HepG2 (cell line): ENCODE measurements at regions not wholly inside any gene's neighbourhood (a gene's known extent, or its start where the extent isn't known, plus 50 kb on each side); places are given as distances from the start of the nearest gene placed in this dataset.

Source experiments
- ATAC-seq: fragments of 200-7000 bp; cut with Tn5 transposase; 3 replicates; pipeline ENCODE4 v1.9.1; 2020; ENCODE audit warnings: mild to moderate bottlenecking, moderate library complexity
- BruUV-seq: library from RNA; stranded (reverse); fragments of 400-500 nt; replicated peaks from 2 replicates; lab custom pipeline; 2021; lab: Mats Ljungman, UMichigan
- CTCF ChIA-PET: fragments of 300-600 bp; formaldehyde crosslinking; extraction: SDS; loops from one replicate; lab custom pipeline; 2021; ENCODE audit warnings: low total read pairs, inconsistent platforms, low intra/inter-chr PET ratio; lab: Yijun Ruan, JAX
- POLR2A ChIA-PET: fragments of 350-600 bp; sonication (Branson Sonifier 250); formaldehyde crosslinking; loops from one replicate; lab custom pipeline; 2020; ENCODE audit warnings: antibody characterized with exemption, inconsistent platforms; lab: Yijun Ruan, JAX
- DNase-seq: peaks from one replicate; pipeline ENCODE4 v3.0.0-alpha.2; 2015; ENCODE audit warnings: low spot score
- FAIRE-seq: peaks from 3 replicates; lab custom pipeline; 2011; peaks lifted over from hg19 to GRCh38; lab: Jason Lieb, UNC
- H2AFZ ChIP-seq: one replicate; pipeline ENCODE4 v1.6.1; 2011; ENCODE audit warnings: low read length, inconsistent platforms
- H3K27ac ChIP-seq: fragments of 300-600 bp; 3 replicates; pipeline ENCODE4 v1.8.0; 2011; ENCODE audit warnings: mixed run types, mild to moderate bottlenecking, mixed read lengths, low read length, inconsistent platforms; ENCODE audit not compliant: insufficient read depth; ENCODE audit errors: extremely low read length
- H3K27me3 ChIP-seq, 2 experiments: fragments of 200-600 bp in 1 of 2; 2 replicates in 1 of 2; 3 replicates in 1 of 2; pipeline versions ENCODE4 v1.6.0 to v1.8.0; 2011; ENCODE audit warnings: low read length in 2 of 2, mild to moderate bottlenecking in 2 of 2, moderate library complexity in 2 of 2, inconsistent platforms in 1 of 2; ENCODE audit not compliant: insufficient read depth in 2 of 2, control insufficient read depth in 1 of 2
- H3K36me3 ChIP-seq, 2 experiments: fragments of 200-600 bp in 1 of 2; replicated peaks in 1 of 2; 2 replicates in 1 of 2; 3 replicates in 1 of 2; pipeline versions ENCODE4 v1.5.1 to v1.8.0; 2011; ENCODE audit warnings: low read length in 2 of 2, inconsistent platforms in 1 of 2; ENCODE audit not compliant: insufficient read depth in 2 of 2, control insufficient read depth in 1 of 2
- H3K4me1 ChIP-seq: 2 replicates; pipeline ENCODE4 v1.5.1; 2012; ENCODE audit warnings: low read length, inconsistent platforms; ENCODE audit not compliant: insufficient read depth
- H3K4me2 ChIP-seq: 2 replicates; pipeline ENCODE4 v1.6.0; 2011; ENCODE audit warnings: low read depth, low read length, inconsistent platforms
- H3K4me3 ChIP-seq, 3 experiments: fragments of 200-600 bp in 1 of 3; sonication (generic), shearing (Covaris generic) in 1 of 3; replicated peaks in 1 of 3; 2 replicates each; pipeline ENCODE4 v1.5.1; 2011 to 2016; ENCODE audit warnings: low read length in 3 of 3, inconsistent platforms in 2 of 3, low read depth in 2 of 3, mild to moderate bottlenecking in 2 of 3, control low read depth in 1 of 3, mixed read lengths in 1 of 3; ENCODE audit not compliant: insufficient read depth in 1 of 3
- H3K79me2 ChIP-seq: one replicate; pipeline ENCODE4 v1.6.1; 2011; ENCODE audit warnings: low read length, inconsistent platforms; ENCODE audit not compliant: insufficient read depth
- H3K9ac ChIP-seq: 2 replicates; pipeline ENCODE4 v1.6.0; 2011; ENCODE audit warnings: mild to moderate bottlenecking, low read depth, low read length, inconsistent platforms; ENCODE audit not compliant: insufficient read depth
- H3K9me3 ChIP-seq: 2 replicates; pipeline ENCODE4 v1.5.1; 2012; ENCODE audit warnings: mild to moderate bottlenecking, low read length
- H4K20me1 ChIP-seq: 2 replicates; pipeline ENCODE4 v1.6.0; 2011; ENCODE audit warnings: inconsistent platforms, mild to moderate bottlenecking, low read length, moderate library complexity; ENCODE audit not compliant: insufficient read depth
- GATA4 ChIP-seq: sonication (generic); IDR thresholded peaks from 2 replicates; pipeline ENCODE4 v1.6.1; 2016; ENCODE audit warnings: antibody characterized with exemption, low read depth, borderline replicate concordance
- MAZ ChIP-seq, 2 experiments: sonication (generic) in 1 of 2; formaldehyde crosslinking in 1 of 2; IDR thresholded peaks; 2 replicates each; pipeline versions ENCODE4 v1.5.0 to v1.6.1; 2012 to 2020; ENCODE audit warnings: low read depth in 2 of 2, mild to moderate bottlenecking in 2 of 2, borderline replicate concordance in 1 of 2, improper control_type of control experiment in 1 of 2, low read length in 1 of 2, missing genetic modification reagents in 1 of 2, moderate library complexity in 1 of 2
- MLXIP ChIP-seq: sonication (generic); formaldehyde crosslinking; IDR thresholded peaks from 2 replicates; pipeline ENCODE4 v1.9.0; 2021; ENCODE audit warnings: missing genetic modification reagents, borderline replicate concordance
- NFKBIZ ChIP-seq: IDR thresholded peaks from 2 replicates; pipeline ENCODE4 v1.6.1; 2018; ENCODE audit warnings: missing genetic modification reagents, missing compliant biosample characterization
- PHF20 ChIP-seq: sonication (generic); formaldehyde crosslinking; IDR thresholded peaks from 2 replicates; pipeline ENCODE4 v1.5.0; 2020; ENCODE audit warnings: mild to moderate bottlenecking, missing genetic modification reagents
- RAD51 ChIP-seq: fragments of 450-650 bp; IDR thresholded peaks from 2 replicates; pipeline ENCODE4 v1.6.1; 2016; ENCODE audit warnings: borderline replicate concordance
- TBL1XR1 ChIP-seq: fragments of 150-350 bp; IDR thresholded peaks from 2 replicates; pipeline ENCODE4 v1.6.1; 2014; ENCODE audit warnings: borderline replicate concordance, low read length; ENCODE audit not compliant: partially characterized antibody
- USF2 ChIP-seq, 2 experiments: sonication (generic) in 1 of 2; formaldehyde crosslinking in 1 of 2; IDR thresholded peaks; 2 replicates each; pipeline versions ENCODE4 v1.5.1 to v1.6.1; 2011 to 2020; ENCODE audit warnings: borderline replicate concordance in 1 of 2, low read depth in 1 of 2, low read length in 1 of 2, mild to moderate bottlenecking in 1 of 2, missing genetic modification reagents in 1 of 2, moderate library complexity in 1 of 2
- ZBTB21 ChIP-seq: sonication (generic); formaldehyde crosslinking; IDR thresholded peaks from 2 replicates; pipeline ENCODE4 v1.4.0; 2020; ENCODE audit warnings: missing genetic modification reagents
- ZBTB42 ChIP-seq: sonication (generic); formaldehyde crosslinking; IDR thresholded peaks from 2 replicates; pipeline ENCODE4 v1.5.0; 2020; ENCODE audit warnings: mild to moderate bottlenecking, missing genetic modification reagents
- ZMAT5 ChIP-seq: sonication (generic); formaldehyde crosslinking; IDR thresholded peaks from 2 replicates; pipeline ENCODE4 v1.5.0; 2020; ENCODE audit warnings: mild to moderate bottlenecking, low read depth, missing genetic modification reagents, borderline replicate concordance
- ZNF121 ChIP-seq: sonication (generic); formaldehyde crosslinking; IDR thresholded peaks from 2 replicates; pipeline ENCODE4 v1.5.0; 2020; ENCODE audit warnings: mild to moderate bottlenecking, missing genetic modification reagents
- whole genome bisulfite sequencing: methylation state at CpG from one replicate; pipeline ENCODE4 v1.1.6; 2017; ENCODE audit warnings: low lambda C conversion rate; 5-methylcytosine and 5-hydroxymethylcytosine counted together
- in situ Hi-C: cut with HindIII; loops from 2 replicates; pipeline ENCODE4 v1.10.0; 2017; ENCODE audit warnings: low pct_unique_long_range_greater_than_20kb; ENCODE audit not compliant: extremely low pct_ligation_motif_present
- intact Hi-C: fragments of 100-400 bp; cut with micrococcal nuclease; formaldehyde crosslinking; loops from one replicate; pipeline ENCODE4 v1.10.0; 2022; ENCODE audit not compliant: unreplicated experiment

- TF ChIP-seq TBL1XR1 (no peak), PHF20 (no peak)
These were observed 826.2 kb downstream of the KCNMA1 start (continued) for GRCh38 chr10:76811430-76811829.

GRCh38 chr10:76788452-76788811, 849.2 kb downstream of the KCNMA1 start:
- in situ Hi-C loops (no loop called here), intact Hi-C loops (no loop called here)
- ATAC-seq (no peak), FAIRE-seq (no peak), DNase-seq (no peak)
- H3K79me2 ChIP-seq, result no peaks in the 10 kb centered on the region
- POLR2A ChIA-PET, result no interaction called here
- H3K4me3 ChIP-seq, result no peak overlapping the region
- CTCF ChIA-PET, result no interaction called here
- no peaks in the 10 kb centered on the region for H3K4me1 ChIP-seq
- no TSS peak for BruUV-seq
- H3K4me2 ChIP-seq, result no peak overlapping the region
- H3K27me3 ChIP-seq, result no peaks in the 10 kb centered on the region
- 0% methylated on average over 4 of the region's 4 CpGs for WGBS
- H3K27ac ChIP-seq, result no peak overlapping the region
- no peak for TF ChIP-seq ZBTB42 (CRISPR knock-in tag)
- no peak for TF ChIP-seq ZMAT5 (CRISPR knock-in tag)
- TF ChIP-seq USF2 (IDR thresholded peaks at IDR 0.05; ENCODE audit: low read depth, low read length), result peak; percentile 30; the same call in 1 of the 2 replicates
- TF ChIP-seq USF2 (CRISPR knock-in tag; IDR thresholded peaks at IDR 0.05; ENCODE audit: borderline replicate concordance), result no peak
- TF ChIP-seq RAD51, result peak; percentile 82
- no peak for TF ChIP-seq ZBTB21 (CRISPR knock-in tag)
- no peak for TF ChIP-seq MAZ (IDR thresholded peaks at IDR 0.05; ENCODE audit: borderline replicate concordance, low read depth, low read length)
- no peak for TF ChIP-seq MAZ (CRISPR knock-in tag; IDR thresholded peaks at IDR 0.05; ENCODE audit: low read depth)
- no peak for TF ChIP-seq MLXIP (CRISPR knock-in tag)
- no peak for TF ChIP-seq ZNF121 (CRISPR knock-in tag)
- no peak for TF ChIP-seq GATA4
- TF ChIP-seq NFKBIZ, result no peak
- no peaks in the 10 kb centered on the region for H4K20me1 ChIP-seq
- no peak overlapping the region for H3K9ac ChIP-seq
- no peak overlapping the region for H2AFZ ChIP-seq
- H3K36me3 ChIP-seq, result no peaks in the 10 kb centered on the region
- H3K9me3 ChIP-seq, result no peaks in the 10 kb centered on the region
